K562 (cell line): ENCODE measurements at regions not wholly inside any gene's neighbourhood (a gene's known extent, or its start where the extent isn't known, plus 50 kb on each side); places are given as distances from the start of the nearest gene placed in this dataset.
A peak's percentile ranks its signal among the peaks of the same experiment; 100 is the strongest.

Experiments
- ATAC-seq: fragments of 200-7000 bp; cut with Tn5 transposase; 3 replicates; pipeline ENCODE4 v1.9.1; 2020; ENCODE audit warnings: moderate library complexity
- BruUV-seq: library from RNA; stranded (reverse); fragments of 400-500 nt; replicated peaks from 2 replicates; lab custom pipeline; 2021; lab: Mats Ljungman, UMichigan
- CTCF ChIA-PET: fragments of 300-600 bp; formaldehyde crosslinking; extraction: SDS; loops from one replicate; lab custom pipeline; 2021; ENCODE audit warnings: low intra/inter-chr PET ratio; lab: Yijun Ruan, JAX
- POLR2A ChIA-PET: fragments of 300-600, 350-650 bp; sonication (Branson Sonifier 250); formaldehyde crosslinking; extraction: SDS; loops from one replicate; lab custom pipeline; 2021; ENCODE audit warnings: antibody characterized with exemption, inconsistent platforms; lab: Yijun Ruan, JAX
- DNase-seq, 4 experiments: peaks; one replicate each; pipeline versions ENCODE4 v3.0.0 to v3.0.0-alpha.2; 2011 to 2018; ENCODE audit warnings: low spot score in 3 of 4, mixed read lengths in 3 of 4; ENCODE audit errors: extremely low read depth in 1 of 4
- FAIRE-seq: peaks from 2 replicates; lab custom pipeline; 2011; peaks lifted over from hg19 to GRCh38; lab: Jason Lieb, UNC
- H2AFZ ChIP-seq: 2 replicates; pipeline ENCODE4 v1.6.0; 2011; ENCODE audit warnings: low read depth, low read length, control low read depth, inconsistent platforms
- H3K27ac ChIP-seq: fragments of 200-600 bp; 3 replicates; pipeline ENCODE4 v1.8.0; 2011; ENCODE audit warnings: low read depth, mild to moderate bottlenecking, control low read depth, inconsistent platforms, low read length, moderate library complexity, mixed read lengths; ENCODE audit errors: extremely low read depth
- H3K27me3 ChIP-seq, 2 experiments: fragments of 300-600 bp in 1 of 2; 2 replicates in 1 of 2; 3 replicates in 1 of 2; pipeline versions ENCODE4 v1.6.0 to v1.8.0; 2011; ENCODE audit warnings: inconsistent platforms in 2 of 2, low read length in 2 of 2, mild to moderate bottlenecking in 1 of 2, mixed read lengths in 1 of 2, moderate library complexity in 1 of 2; ENCODE audit not compliant: control insufficient read depth in 2 of 2, insufficient read depth in 2 of 2
- H3K36me3 ChIP-seq: fragments of 300-600 bp; 3 replicates; pipeline ENCODE4 v1.8.0; 2011; ENCODE audit warnings: mild to moderate bottlenecking, low read length, inconsistent platforms; ENCODE audit not compliant: control insufficient read depth, insufficient read depth
- H3K4me1 ChIP-seq, 2 experiments: fragments of 200-600 bp in 1 of 2; replicated peaks in 1 of 2; 2 replicates in 1 of 2; 3 replicates in 1 of 2; pipeline versions ENCODE4 v1.5.1 to v1.8.0; 2011; ENCODE audit warnings: inconsistent platforms in 2 of 2, low read length in 2 of 2, mild to moderate bottlenecking in 1 of 2, mixed read lengths in 1 of 2, moderate library complexity in 1 of 2; ENCODE audit not compliant: control insufficient read depth in 2 of 2, insufficient read depth in 2 of 2
- H3K4me2 ChIP-seq: 2 replicates; pipeline ENCODE4 v1.6.1; 2011; ENCODE audit warnings: low read length, control low read depth, inconsistent platforms, mixed read lengths; ENCODE audit not compliant: insufficient read depth
- H3K4me3 ChIP-seq: fragments of 200-600 bp; sonication (generic), shearing (Covaris generic); 2 replicates; pipeline ENCODE4 v1.5.1; 2016; ENCODE audit warnings: control low read depth, inconsistent platforms
- H3K79me2 ChIP-seq: fragments of 200-600 bp; 3 replicates; pipeline ENCODE4 v1.8.0; 2011; ENCODE audit warnings: low read length, inconsistent platforms; ENCODE audit not compliant: control insufficient read depth, insufficient read depth
- H3K9ac ChIP-seq, 2 experiments: 2 replicates each; pipeline versions ENCODE4 v1.6.0 to v1.6.1; 2011; ENCODE audit warnings: low read depth in 2 of 2, low read length in 2 of 2, control low read depth in 1 of 2, inconsistent platforms in 1 of 2, mild to moderate bottlenecking in 1 of 2, mixed read lengths in 1 of 2; ENCODE audit not compliant: insufficient read depth in 1 of 2
- H3K9me1 ChIP-seq: one replicate; pipeline ENCODE4 v1.6.0; 2011; ENCODE audit warnings: inconsistent platforms, mild to moderate bottlenecking, low read length, moderate library complexity; ENCODE audit not compliant: control insufficient read depth, insufficient read depth
- H3K9me3 ChIP-seq: replicated peaks from 2 replicates; pipeline ENCODE4 v1.5.1; 2011; ENCODE audit warnings: low read depth, low read length, inconsistent platforms; ENCODE audit not compliant: control insufficient read depth, insufficient read depth
- H4K20me1 ChIP-seq: replicated peaks from 2 replicates; pipeline ENCODE4 v1.6.1; 2011; ENCODE audit warnings: low read length, inconsistent platforms, mixed read lengths; ENCODE audit not compliant: control insufficient read depth, insufficient read depth
- MAFK ChIP-seq: IDR thresholded peaks from 2 replicates; pipeline ENCODE4 v1.6.1; 2011; ENCODE audit warnings: low read length, improper control_type of control experiment
- REST ChIP-seq, 2 experiments: fragments of 450-650 bp; formaldehyde crosslinking in 1 of 2; IDR thresholded peaks; 2 replicates each; pipeline versions ENCODE4 v1.4.0 to v1.6.1; 2014 to 2020; ENCODE audit warnings: mild to moderate bottlenecking in 2 of 2, borderline replicate concordance in 1 of 2, low read depth in 1 of 2
- ZMIZ1 ChIP-seq, 2 experiments: fragments of 150-350 bp in 1 of 2; IDR thresholded peaks; 2 replicates each; pipeline ENCODE4 v1.6.1; 2012 to 2016; ENCODE audit warnings: low read depth in 2 of 2, low read length in 2 of 2, mild to moderate bottlenecking in 1 of 2, moderate library complexity in 1 of 2
- ZNF316 ChIP-seq: fragments of 450-650 bp; IDR thresholded peaks from 2 replicates; pipeline ENCODE4 v1.6.1; 2016
- in situ Hi-C: fragments of 300-500 bp; cut with MboI; formaldehyde crosslinking; loops from 4 replicates; pipeline ENCODE4 v1.15.0; 2018; ENCODE audit warnings: inconsistent platforms, mixed read lengths
- intact Hi-C: fragments of 100-400 bp; cut with micrococcal nuclease; formaldehyde crosslinking; loops from 2 replicates; pipeline ENCODE4 v1.14.2; 2022

GRCh38 chr5:91652678-91653077 is 269.6 kb upstream of the ARRDC3 start:
- H3K36me3 ChIP-seq: no peaks in the 10 kb centered on the region
- H4K20me1 ChIP-seq: no peaks in the 10 kb centered on the region
- no peaks in the 10 kb centered on the region for H3K9me1 ChIP-seq
- H3K9me3 ChIP-seq: peaks cover 3% of the 10 kb centered on the region; the same call in 1 of the 2 replicates
- no peak for ATAC-seq
- no peak for FAIRE-seq
- no peak for DNase-seq
- no peak overlapping the region for H3K9ac ChIP-seq
- no peaks in the 10 kb centered on the region for H3K79me2 ChIP-seq
- in situ Hi-C loops: no loop called here
- BruUV-seq: no TSS peak
- H3K4me2 ChIP-seq: no peak overlapping the region
- ChIA-PET CTCF (no interaction called here), POLR2A (no interaction called here)
- intact Hi-C loops: no loop called here
- H2AFZ ChIP-seq: no peak overlapping the region
- no peak overlapping the region for H3K4me3 ChIP-seq
- H3K27me3 ChIP-seq: no peaks in the 10 kb centered on the region
- H3K4me1 ChIP-seq: no peaks in the 10 kb centered on the region
- 0 out of 2 replicates have a peak, but pooled peaks have one; percentile 21 for TF ChIP-seq MAFK
- peak; percentile 30; the same call in 1 of the 2 replicates for TF ChIP-seq ZNF316
- TF ChIP-seq ZMIZ1 (IDR thresholded peaks at IDR 0.05; ENCODE audit: low read depth in 2 of 2, low read length in 2 of 2): no peak
- TF ChIP-seq REST (IDR thresholded peaks at IDR 0.05; ENCODE audit: borderline replicate concordance): no peak
- no peak for TF ChIP-seq REST (CRISPR knock-in tag; IDR thresholded peaks at IDR 0.05; ENCODE audit: low read depth)
- H3K27ac ChIP-seq: no peak overlapping the region
